GM10266 (cell line): ENCODE measurements at regions not wholly inside any gene's neighbourhood (a gene's known extent, or its start where the extent isn't known, plus 50 kb on each side); places are given as distances from the start of the nearest gene placed in this dataset.

ENCODE experiments used
- DNase-seq: peaks from one replicate; pipeline ENCODE4 v3.0.0; 2012; ENCODE audit errors: extremely low spot score
- TF ChIP-seq, protein P1 (sequence below): IDR thresholded peaks from 2 replicates; pipeline ENCODE4 v1.5.1; 2012; ENCODE audit warnings: mild to moderate bottlenecking, low read depth; ENCODE audit not compliant: control insufficient read depth, insufficient read depth; ENCODE audit errors: missing control alignments

DNA sequence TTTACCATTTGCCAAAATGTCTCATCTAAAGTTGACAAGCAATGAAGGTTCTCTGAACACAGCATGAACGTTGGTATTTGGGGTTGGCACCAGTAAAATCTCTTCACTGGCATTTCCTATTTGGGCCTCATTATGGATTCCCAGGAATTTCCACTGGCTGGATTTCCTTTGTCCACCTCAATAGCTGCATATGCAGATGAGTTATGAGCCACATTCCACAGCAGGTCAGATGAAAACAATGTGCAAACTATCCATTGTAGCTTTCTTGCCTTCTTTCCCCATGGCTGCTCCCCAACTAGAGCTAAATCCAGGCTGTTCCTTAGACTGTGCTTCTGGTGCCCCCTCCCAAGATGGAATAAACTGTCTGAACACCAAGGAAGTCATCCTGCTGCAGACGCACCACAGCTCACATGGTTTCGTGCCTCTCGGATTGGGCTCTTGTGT, 168.1 kb upstream of the FGGY start:
- TF ChIP-seq, protein P1, sequence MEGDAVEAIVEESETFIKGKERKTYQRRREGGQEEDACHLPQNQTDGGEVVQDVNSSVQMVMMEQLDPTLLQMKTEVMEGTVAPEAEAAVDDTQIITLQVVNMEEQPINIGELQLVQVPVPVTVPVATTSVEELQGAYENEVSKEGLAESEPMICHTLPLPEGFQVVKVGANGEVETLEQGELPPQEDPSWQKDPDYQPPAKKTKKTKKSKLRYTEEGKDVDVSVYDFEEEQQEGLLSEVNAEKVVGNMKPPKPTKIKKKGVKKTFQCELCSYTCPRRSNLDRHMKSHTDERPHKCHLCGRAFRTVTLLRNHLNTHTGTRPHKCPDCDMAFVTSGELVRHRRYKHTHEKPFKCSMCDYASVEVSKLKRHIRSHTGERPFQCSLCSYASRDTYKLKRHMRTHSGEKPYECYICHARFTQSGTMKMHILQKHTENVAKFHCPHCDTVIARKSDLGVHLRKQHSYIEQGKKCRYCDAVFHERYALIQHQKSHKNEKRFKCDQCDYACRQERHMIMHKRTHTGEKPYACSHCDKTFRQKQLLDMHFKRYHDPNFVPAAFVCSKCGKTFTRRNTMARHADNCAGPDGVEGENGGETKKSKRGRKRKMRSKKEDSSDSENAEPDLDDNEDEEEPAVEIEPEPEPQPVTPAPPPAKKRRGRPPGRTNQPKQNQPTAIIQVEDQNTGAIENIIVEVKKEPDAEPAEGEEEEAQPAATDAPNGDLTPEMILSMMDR = no peak
- no peak for DNase-seq

DNA sequence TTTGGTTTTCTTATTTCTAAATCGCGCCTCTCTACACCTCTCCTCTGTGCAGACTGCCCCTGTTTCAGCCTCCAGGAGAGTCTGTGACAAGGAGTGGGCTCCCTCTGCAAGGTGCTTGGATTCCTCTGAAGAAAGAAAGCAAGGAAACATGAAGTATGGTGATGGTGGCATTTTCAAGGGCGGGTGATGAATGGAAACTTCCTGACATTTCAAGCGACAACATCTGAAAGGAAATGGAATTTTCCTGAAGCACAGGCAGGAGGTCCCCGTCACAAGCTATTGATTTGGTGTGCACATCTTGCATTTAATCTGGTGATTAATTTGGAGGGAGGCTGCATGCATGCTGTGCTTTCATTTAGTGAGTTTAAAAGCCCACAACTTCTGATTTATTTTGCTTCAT, 164.6 kb upstream of the FGGY start:
- no peak for DNase-seq
- TF ChIP-seq, protein P1 = no peak

DNA sequence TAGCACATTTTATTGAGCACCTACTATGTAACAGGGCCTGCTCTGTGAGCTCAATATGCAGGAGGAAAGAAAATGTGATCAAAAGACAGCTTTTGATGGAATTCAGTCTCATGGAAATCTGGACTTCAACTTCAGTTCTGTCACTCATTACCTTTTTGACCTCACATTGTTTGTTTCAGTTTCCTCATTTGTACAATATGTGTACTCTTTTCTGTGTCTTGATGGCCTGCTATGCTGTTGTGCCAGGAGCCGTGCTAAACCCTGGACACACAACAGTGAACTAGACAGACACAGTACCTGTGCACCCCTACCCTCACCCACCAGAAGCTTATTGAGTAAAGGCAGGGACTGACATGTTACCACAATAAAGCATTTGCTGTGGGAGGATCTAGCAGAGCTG, 162.9 kb upstream of the FGGY start:
- TF ChIP-seq, protein P1 = no peak
- no peak for DNase-seq

DNA sequence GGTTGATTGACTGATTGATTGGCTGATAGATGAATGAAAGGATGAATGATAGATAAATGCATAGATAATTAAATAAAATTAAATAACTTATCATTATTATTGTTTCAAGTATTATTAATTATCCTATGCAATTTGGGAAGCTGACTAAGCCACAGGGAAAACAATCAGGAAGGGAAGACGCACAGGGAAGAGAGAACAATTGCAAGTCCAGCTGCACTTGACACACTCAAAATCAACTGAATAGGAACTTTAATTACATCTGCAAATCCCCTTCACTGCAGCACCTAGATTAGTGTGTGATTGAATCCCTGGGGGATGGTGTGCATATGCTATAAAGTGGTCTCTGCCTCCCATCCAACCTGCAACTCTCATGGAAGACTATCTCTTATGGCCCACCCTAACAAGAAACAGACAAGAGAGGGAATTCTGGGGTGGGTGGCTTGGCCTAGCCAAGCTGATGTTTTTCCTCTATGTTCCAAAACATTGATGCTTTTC, 161.1 kb upstream of the FGGY start:
- TF ChIP-seq, protein P1 = no peak
- no peak for DNase-seq

DNA sequence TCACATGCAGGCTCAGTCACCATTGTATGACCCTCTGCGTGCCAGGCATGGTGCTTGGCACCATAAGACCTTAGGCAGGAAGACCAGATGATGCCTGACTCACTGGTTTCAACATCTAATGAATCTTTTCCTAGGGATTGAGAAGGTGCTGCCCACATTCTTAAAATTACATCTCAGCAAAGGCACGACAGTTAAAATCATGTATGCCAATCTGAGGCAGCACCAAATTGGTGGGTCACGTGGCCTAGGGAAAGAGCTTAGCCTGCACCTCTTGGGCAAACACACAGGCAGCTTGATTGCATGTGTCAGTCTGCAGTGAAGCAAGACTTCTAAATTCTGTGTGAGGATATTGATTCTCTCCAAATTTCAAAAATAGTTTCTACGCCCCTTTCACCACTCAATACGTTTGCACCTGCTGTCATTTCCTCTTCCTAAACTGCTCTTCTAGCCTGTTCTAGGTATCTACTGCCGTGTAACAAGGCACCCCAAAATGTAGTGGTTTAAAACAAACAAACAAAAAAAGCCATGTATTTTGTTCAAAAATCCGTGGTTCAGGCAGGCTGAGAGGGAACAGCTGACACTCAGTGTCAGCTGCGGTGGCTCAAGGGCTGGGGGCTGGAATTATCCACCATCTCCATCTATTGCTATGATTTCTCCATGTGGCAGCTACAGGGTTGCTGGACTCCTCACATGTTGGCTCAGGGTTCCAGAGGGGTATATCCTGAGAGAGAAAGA, 160.2 kb upstream of the FGGY start:
- TF ChIP-seq, protein P1 = no peak

DNA sequence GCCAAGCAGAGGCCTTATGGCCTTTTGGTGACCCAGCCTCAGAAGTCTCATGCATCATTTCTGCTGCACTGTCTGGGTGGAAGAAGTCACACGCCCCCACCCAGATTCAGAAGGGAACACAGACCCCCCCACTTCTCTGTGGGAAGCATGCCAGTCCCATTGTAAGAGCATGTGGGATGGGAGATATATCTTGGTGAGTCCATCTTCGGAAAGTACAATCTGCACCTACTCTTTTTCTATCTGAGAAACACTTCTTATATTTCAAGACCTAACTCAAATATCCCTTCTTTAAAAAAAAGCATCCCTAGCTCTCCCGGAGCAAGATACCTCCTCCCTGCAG, 159.6 kb upstream of the FGGY start:
- TF ChIP-seq, protein P1 = no peak
- DNase-seq = no peak

More for the DNA sequence above, 160.2 kb upstream of the FGGY start:
- DNase-seq = no peak

DNA sequence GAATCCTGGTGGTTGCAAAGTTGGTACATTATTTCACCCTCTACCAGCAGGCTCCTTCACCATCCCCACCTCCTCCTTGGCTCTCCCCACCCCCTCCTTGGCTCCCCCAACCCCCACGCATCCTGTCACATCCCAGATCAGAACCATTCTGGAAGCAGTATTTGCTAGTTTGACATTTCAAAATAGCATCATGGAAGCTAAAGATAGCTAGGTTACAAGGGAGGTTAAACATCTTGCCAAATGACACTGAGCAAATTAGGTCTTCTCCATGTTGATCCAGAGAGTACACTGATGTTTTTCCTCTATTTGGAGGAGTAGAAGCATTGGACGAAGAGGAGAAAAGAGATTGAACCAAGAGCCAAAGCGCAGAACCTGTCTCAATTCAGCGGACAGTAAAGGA, 158.9 kb upstream of the FGGY start:
- no peak for DNase-seq
- TF ChIP-seq, protein P1 = no peak
